NCI-H2196 treated with DMSO at 0.1 percent for 48 hours (cell line): ENCODE measurements at regions not wholly inside any gene's neighbourhood (a gene's known extent, or its start where the extent isn't known, plus 50 kb on each side); places are given as distances from the start of the nearest gene placed in this dataset.

Source experiments
- DNase-seq: peaks from one replicate; lab custom pipeline; 2025; ENCODE audit not compliant: unreplicated experiment; lab: John Stamatoyannopoulos, UW

- DNase-seq, result no peak
Measured at GRCh38 chr16:74183601-74184360, 112.8 kb upstream of the PSMD7 start.

- DNase-seq, result no peak
Measured at GRCh38 chr16:74169687-74170376, 126.8 kb upstream of the PSMD7 start.

DNA sequence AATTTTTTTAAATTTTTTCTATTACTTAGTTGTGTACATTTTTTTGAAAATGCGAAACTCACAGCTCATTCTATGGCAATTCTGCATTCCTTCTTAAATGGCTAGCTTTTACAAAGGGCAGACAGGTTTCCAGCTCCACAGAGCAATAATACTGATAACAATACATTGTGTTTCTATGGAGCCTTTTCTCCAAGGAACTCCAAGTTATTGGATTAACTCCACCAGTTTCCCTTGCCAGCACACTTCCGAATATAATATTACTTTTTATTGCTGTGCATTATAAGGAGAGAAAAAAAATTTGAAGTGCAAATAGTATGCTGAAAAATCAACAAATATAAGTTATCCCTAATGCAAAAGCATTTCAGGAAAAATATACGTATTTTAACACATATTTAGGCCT, 127.5 kb upstream of the PSMD7 start:
- DNase-seq, result no peak

DNA sequence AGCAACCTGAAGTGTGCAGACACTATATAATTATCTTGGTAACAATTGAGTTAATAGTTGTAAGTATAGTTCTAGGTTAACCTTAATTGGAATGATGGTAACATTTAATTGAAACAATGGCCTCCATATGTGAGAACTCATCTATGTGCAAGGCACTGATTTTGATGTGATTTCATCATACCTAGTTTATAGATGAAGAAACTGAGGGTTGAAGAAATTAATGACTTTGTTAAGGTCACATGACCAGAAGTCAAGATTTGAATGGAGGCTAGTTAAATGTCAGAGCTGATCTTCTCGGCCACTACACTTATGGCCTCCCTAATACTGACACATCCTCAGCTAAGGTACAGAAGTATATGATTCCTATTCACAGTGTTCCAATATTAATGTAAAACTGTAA, 128.2 kb upstream of the PSMD7 start:
- DNase-seq, result no peak

- no peak for DNase-seq
Measured at GRCh38 chr16:74166456-74166855, 130.2 kb upstream of the PSMD7 start.

- no peak for DNase-seq
Measured at GRCh38 chr16:74165566-74166080, 131.0 kb upstream of the PSMD7 start.

GRCh38 chr16:74160759-74161158, 135.9 kb upstream of the PSMD7 start:
- no peak for DNase-seq

DNA sequence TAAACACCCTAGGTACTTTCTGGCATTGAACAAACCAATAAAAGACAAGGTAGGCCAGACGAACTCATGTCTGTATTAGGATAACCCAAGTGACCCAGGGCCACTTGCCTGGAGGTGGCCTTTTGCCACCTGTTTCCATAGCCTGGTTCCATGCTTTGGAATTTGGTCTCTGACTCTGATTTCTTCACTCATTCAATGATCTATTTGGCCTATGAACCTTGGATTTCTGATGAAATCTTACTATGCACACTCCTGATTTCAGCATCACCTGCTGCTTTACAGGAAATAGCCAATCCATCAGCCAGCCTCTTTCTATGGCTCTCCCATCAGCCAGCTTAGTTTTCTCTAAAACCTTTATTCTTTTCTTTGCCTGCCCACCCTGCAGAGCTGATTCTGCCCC, 142.8 kb upstream of the PSMD7 start:
- DNase-seq, result no peak

- no peak for DNase-seq
Measured at GRCh38 chr16:74146643-74147042, 150.0 kb upstream of the PSMD7 start.

DNA sequence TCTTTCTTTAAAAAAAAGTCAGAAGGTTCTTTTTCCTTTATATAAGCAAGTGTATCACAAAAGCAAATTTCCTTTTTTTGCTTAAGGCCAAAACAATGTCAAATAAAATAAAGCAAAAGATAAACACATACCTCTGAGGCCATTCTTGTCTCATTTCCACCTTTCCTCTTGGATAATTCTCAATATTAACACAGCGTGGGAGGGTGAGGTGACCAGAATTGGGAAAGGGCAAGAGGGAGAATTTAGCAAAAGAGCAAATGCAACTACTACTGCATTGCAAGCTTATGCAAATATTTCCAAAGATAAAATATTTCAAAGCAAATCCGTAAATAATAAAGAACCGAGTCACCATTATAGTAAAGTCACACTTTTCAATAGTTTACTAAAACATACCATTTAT, 153.4 kb upstream of the PSMD7 start:
- DNase-seq, result no peak

- DNase-seq, result no peak
Measured at GRCh38 chr16:74141015-74141414, 155.6 kb upstream of the PSMD7 start.

DNA sequence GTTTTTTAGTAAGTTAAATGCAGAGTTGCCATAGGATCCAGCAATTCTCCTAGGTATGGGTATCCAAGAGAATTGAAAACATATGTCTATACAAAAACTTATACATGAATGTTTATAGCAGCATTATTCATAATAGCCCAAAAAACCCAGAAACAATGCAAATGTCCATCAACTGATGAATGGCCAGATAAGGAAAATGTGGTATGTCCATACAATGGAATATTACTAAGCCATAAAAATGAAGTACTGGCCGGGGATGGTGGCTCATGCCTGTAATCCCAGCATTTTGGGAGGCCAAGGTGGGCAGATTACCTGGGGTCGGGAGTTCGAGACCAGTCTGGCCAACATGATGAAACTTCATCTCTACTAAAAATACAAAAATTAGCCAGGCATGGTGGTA, 156.1 kb upstream of the PSMD7 start:
- DNase-seq, result no peak

DNA sequence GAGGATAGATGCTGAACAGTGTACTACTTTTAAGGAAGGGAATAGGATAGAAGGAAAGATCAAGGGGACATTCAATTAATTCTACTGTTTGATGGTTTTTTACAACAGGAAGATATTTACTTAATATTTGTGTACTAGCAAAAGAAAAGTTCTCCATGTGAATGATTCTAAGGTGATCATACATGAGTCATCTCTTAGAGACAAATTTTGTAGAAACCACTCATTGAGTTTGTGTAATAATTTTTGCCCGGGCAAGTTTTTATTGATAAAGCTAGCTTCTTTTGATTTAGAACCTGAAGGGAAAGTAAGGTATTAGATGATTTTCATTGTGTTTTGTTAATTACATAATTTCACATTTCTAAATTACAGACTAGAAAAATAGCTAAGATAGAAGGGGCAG, 172.8 kb upstream of the PSMD7 start:
- no peak for DNase-seq

DNA sequence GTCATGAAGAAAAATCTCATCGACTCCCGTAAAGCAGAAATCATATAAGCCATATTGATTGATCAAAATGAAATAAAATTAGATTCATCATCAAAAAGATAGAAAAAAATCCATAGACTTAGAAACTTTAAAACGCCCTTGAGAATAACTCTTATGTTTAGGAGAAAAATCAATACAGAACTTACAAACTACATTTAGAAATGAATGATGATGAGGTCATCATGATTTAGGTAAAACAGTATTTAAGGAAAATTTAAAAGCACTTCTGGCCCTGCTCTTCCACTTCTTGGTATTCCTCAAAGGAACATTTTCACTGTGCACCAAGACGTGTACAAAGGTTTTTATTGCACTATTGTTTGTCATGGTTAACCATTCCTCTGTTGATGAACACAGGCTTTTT, 173.4 kb upstream of the PSMD7 start:
- DNase-seq, result no peak

GRCh38 chr16:74117798-74118197, 178.8 kb upstream of the PSMD7 start:
- DNase-seq, result no peak

DNA sequence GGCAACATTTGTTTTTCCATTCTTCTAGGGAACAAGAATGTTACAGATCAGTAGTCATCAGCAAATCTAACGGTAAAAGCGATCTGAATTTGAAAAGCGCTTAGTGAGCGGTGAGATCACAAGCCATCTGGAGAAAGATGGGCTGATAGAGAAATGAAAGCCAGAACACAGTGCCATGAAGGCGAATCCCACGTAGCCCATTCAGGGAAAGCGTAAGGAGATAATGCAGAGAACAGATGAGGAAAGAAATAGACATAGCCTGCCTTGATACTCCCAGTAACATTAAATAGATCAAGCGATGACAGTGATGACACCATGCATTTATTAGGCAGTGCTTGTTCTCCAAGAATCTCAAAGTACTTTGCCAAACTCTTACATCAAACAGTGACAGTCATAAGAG, 183.1 kb upstream of the PSMD7 start:
- no peak for DNase-seq

DNA sequence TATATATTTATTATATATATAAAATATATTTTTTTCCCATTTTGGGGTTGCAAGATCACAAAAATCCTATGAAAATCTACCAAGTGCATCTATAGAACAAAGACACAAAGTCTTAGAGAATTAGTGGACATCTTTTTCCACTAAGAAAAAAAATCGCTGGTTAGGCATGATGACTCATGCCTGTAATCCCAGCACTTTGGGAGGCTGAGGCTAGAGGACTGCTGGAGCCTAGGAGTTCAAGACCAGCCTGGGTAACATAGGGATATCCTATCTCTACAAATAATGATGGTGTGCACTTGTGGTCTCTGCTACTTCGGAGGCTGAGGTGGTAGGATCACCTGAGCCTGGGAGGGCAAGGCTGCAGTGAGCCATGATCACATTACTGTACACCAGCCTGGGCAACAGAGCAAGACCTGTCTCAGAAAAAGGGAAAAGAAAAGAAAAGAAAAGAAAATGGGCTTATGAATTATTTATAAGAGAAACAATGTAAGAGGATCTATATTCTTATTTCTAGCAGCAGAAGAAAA, 185.1 kb upstream of the PSMD7 start:
- no peak for DNase-seq

DNA sequence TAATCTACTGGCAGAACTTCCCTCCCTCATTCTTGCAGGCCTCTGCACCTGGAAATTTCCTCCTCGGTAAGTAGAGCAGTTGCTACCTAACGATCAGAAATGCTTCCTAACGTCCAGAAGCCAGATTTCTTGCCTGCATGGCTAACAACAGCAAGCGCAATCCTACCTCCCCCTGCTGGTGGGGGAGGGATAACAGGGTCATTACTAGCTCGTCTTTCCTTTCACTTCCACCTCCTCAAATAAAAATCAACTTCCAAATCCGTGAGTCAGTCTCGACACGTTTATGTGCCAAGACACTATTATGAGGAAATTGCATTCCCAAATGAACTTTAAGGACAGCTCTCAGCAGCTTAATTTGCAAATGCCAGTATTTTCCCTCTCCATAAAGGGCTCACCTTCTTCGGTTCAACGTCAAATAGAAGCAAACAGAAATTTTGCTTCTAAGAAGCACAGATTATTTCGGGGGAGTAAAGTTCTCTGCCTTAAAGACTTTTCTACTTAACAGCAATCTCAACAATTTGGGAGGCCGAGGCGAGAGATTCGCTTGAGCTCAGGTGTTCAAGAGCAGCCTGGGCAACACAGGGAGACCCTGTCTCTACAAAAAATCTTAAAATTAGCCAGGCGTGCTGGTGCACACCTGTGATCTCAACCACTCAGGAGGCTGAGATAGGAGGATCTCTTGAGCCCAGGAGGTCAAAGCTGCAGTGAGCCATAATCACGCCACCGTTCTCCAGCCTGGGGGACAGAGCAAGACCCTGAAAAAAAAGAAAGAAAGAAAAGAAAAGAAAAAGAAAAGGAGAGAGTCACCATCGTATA, 188.6 kb upstream of the PSMD7 start:
- DNase-seq, result no peak

- DNase-seq, result no peak
Measured at GRCh38 chr16:74104022-74104421, 192.6 kb upstream of the PSMD7 start.

GRCh38 chr16:74101379-74102137, 195.1 kb upstream of the PSMD7 start:
- DNase-seq, result no peak
